ENCODE measurements at regions not wholly inside any gene's neighbourhood (a gene's known extent, or its start where the extent isn't known, plus 50 kb on each side); places are given as distances from the start of the nearest gene placed in this dataset.

- peak; percentile 60 for DNase-seq (ENCODE audit: low read depth)
Observed at GRCh38 chr5:174327317-174327864, 281.9 kb downstream of the NSG2 start.

DNA sequence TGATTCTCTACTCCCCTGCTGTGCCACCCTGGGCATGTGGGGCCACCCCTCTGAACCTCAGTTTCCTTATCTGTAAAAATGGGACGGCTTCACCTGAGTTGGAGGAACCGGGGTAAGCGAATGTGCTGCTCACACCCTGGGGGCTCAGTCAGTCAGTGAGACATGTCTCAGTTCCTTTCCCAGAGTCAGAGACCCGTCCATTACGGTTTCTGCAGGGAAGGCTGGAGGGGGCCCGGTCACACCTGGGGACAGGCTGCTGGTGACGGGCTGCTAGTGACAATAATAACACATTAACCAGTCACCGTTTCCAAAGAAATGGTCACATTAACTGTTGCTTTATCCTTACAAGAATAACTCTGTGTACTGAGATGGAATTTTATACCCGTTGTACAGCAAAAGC is 282.4 kb downstream of the NSG2 start:
- no peak for DNase-seq (ENCODE audit: low read depth)

- peak; percentile 27 for DNase-seq (ENCODE audit: low read depth)
Observed at GRCh38 chr5:174328631-174329299, 283.3 kb downstream of the NSG2 start.

DNA sequence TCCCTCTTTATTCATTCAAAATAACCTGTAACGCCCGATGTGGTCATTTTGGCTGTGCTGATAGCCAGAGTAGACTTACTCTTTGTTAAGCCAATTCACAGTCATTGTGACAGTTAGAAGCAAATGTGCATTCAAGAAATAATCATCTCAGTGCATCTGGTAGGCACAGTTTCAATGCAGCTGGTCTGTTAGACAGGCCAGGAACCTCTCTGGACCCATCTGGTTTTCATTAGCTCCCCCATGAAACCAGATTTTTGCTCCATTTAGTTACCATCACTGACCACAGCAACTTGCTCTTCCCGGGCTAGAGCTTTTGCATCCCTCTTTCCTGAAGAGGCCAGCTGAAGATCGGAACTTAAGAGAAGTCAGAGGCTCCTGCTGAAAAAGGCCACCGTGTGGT is 284.2 kb downstream of the NSG2 start:
- peak; percentile 23 for DNase-seq (ENCODE audit: low read depth)

- no peak for DNase-seq (ENCODE audit: low read depth)
Observed at GRCh38 chr5:174335682-174336364, 290.3 kb downstream of the NSG2 start.

DNA sequence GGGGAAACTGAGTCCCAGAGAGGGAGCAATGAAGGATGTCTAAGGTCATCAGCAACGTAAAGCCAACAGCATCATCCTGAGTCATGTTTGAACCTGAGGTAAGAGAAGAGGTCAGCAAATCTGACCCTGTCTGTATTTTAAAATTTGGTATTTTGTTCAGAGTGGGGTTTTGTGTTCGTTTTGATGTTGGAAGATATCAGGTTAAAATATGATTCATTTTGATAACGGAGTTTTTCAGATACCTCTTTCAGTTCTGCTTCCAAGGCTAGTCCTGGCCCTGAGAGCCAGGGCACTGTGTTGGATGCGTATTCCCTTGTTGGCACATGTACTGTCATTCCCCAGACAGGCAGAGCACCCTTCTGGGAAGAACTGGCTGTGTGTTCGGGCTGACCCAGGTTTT is 291.0 kb downstream of the NSG2 start:
- no peak for DNase-seq (ENCODE audit: low read depth)

GRCh38 chr5:174337276-174338184 is 292.0 kb downstream of the NSG2 start:
- DNase-seq (ENCODE audit: low read depth) = no peak

DNA sequence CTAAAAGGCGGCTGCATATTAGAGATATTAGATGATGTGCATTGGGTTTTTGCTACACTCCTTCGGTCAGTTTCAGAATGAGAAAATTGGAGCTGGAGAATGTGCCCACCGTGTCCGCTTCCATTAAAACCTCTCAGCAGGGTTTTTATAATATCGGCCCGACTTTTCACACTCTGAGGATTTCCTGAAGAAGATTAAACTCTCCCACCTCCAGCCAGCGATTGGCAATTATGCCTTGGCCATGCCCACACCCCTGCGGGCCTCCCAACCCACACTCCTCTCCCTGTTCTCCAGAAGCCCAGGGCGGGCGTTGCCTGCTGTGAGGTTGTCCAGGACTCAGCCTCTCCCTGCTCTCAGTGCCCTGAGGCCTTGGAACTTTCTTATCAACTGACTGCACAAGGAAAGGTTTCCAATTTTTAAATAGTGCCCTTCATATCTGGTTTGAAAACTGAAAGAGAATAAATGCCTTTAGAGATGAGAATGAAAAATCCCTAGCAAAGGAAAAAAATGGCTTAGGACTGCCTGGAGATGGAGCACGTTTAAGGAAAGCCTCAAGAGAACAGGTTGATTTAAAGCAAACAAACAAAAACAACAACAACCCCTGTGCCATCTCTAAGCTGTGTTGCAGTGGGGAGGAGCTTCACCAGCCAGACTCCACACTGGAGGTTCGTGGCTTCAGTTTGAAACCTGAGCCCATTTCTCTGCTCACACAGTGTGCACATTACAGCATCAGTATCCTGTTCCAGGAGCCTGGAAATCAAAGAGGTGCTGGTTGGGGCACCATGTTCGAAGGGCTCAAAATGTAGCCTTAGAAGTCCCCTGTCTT is 292.9 kb downstream of the NSG2 start:
- no peak for DNase-seq (ENCODE audit: low read depth)

DNA sequence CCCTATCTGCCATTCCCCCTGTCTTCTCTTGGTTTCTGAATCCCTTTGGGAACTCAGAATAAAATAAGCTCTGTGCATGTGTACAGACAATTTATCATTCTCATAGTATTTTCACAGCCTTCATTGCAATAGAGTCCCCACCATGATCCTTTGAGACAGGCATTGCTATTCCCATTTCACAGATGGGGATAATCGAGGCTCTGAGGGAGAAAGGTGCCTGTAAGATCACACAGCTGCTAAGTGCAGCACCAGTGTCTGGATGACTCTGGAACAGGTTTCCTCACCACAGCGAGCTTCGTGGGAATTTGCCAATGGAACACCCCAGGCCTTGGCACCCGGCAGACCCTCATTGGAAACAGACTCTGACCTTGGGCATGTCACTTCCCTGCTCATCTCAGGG is 293.6 kb downstream of the NSG2 start:
- DNase-seq (ENCODE audit: low read depth) = no peak

GRCh38 chr5:174340226-174340625 is 294.7 kb downstream of the NSG2 start:
- no peak for DNase-seq (ENCODE audit: low read depth)

- DNase-seq (ENCODE audit: low read depth) = no peak
Observed at GRCh38 chr5:174342696-174343095, 297.2 kb downstream of the NSG2 start.

DNA sequence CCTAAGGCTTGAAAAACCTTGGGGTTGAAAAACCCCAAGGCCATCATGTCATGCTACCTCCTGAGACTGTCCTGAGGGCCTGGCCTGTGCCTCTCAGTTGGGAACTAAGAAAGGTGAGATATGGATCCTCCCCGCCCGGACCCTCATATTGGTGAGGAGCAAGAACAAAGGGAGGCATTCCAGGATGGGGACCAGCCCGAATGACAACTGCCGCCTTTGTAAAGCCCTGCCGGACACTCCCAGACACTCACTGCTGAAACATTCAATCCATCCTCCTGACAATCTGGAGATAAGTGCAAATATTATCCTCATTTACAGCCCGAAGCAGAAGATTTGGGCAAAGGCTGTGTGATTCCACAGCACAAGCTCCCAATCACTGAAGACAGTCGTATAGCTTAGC is 298.3 kb downstream of the NSG2 start:
- DNase-seq (ENCODE audit: low read depth) = no peak

GRCh38 chr5:174344335-174344734 is 298.8 kb downstream of the NSG2 start:
- DNase-seq (ENCODE audit: low read depth) = no peak

DNA sequence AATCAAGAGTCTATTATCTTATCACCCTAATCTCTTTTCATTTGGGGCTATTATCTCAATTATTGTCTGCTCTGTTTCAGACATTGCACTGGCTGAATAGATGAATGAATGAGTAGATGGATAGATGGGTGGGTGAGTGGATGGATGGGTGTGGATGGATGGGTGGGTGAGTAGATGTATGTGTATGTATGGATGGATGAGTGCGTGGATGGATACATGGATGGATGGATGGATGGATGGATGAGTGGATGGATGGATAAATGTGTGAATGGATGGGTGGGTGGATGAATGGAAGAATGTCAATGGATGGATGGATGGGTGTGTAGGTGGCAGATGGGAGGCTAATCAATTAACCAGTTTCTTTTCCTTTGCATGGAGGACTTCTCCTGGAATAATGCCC is 301.7 kb downstream of the NSG2 start:
- DNase-seq (ENCODE audit: low read depth) = no peak

- no peak for DNase-seq (ENCODE audit: low read depth)
Observed at GRCh38 chr5:174348311-174348981, 302.9 kb downstream of the NSG2 start.

- DNase-seq (ENCODE audit: low read depth) = no peak
Observed at GRCh38 chr5:174352681-174353080, 307.2 kb downstream of the NSG2 start.

- no peak for DNase-seq (ENCODE audit: low read depth)
Observed at GRCh38 chr5:174354571-174354970, 309.1 kb downstream of the NSG2 start.

GRCh38 chr5:174355208-174355612 is 309.7 kb downstream of the NSG2 start:
- DNase-seq (ENCODE audit: low read depth) = no peak

DNA sequence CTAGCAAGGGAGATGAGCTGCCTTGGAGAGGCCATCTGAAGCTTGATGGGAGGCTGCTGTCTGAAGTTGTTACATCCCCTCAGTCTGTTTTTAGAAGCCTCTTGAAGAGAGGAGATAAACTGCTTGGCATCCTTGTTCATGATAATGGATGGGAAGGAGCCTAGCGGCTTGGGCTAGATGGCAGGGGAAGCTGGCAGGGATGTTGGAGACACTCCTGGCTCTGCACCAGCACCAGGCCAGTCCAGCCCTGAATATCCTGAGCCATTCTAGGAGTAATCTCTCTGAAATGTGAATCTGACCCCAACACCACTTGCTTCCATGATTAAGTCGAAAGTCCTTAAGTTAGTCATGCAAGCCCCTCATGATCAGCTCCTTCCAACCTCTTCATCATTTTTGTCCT is 310.5 kb downstream of the NSG2 start:
- DNase-seq (ENCODE audit: low read depth) = no peak

- no peak for DNase-seq (ENCODE audit: low read depth)
Observed at GRCh38 chr5:174356536-174356935, 311.0 kb downstream of the NSG2 start.

Data from myocyte (in vitro differentiated cells).